Central memory CD8-positive, alpha-beta T cell (primary cell): ENCODE measurements at regions not wholly inside any gene's neighbourhood (a gene's known extent, or its start where the extent isn't known, plus 50 kb on each side); places are given as distances from the start of the nearest gene placed in this dataset.

ENCODE experiments used
- ATAC-seq: fragments of 150-1000 bp; cut with Tn5 transposase; replicated peaks from 2 replicates; pipeline ENCODE4 v1.10.0; 2022; ENCODE audit warnings: mild to moderate bottlenecking, moderate FRiP score, moderate number of reproducible peaks; ENCODE audit not compliant: poor library complexity, severe bottlenecking; ENCODE audit errors: extremely low read depth
- DNase-seq, 2 donors: peaks; one replicate each; pipeline ENCODE4 v3.0.0; 2021; ENCODE audit warnings: low spot score in 2 of 2
- H3K27ac Mint-ChIP-seq: one replicate; pipeline ENCODE4 v1.8.0; 2022; ENCODE audit warnings: low read depth, mild to moderate bottlenecking, moderate library complexity, mixed read lengths
- H3K27me3 Mint-ChIP-seq: one replicate; pipeline ENCODE4 v1.8.0; 2022; ENCODE audit warnings: mixed read lengths
- H3K36me3 Mint-ChIP-seq: one replicate; pipeline ENCODE4 v1.8.0; 2022; ENCODE audit warnings: mild to moderate bottlenecking, moderate library complexity, mixed read lengths; ENCODE audit not compliant: insufficient read depth
- H3K4me1 Mint-ChIP-seq: one replicate; pipeline ENCODE4 v1.8.0; 2022; ENCODE audit warnings: mixed read lengths
- H3K4me3 Mint-ChIP-seq: one replicate; pipeline ENCODE4 v1.8.0; 2022; ENCODE audit warnings: mild to moderate bottlenecking, moderate library complexity, mixed read lengths
- H3K9me3 Mint-ChIP-seq: one replicate; pipeline ENCODE4 v1.8.0; 2022; ENCODE audit warnings: mixed read lengths

- peaks cover 28% of the 10 kb centered on the region for H3K27me3 Mint-ChIP-seq
- H3K9me3 Mint-ChIP-seq, result no peaks in the 10 kb centered on the region
- DNase-seq, result no peak
- ATAC-seq, result no peak
- no peak overlapping the region for H3K4me3 Mint-ChIP-seq
- H3K27ac Mint-ChIP-seq, result no peak overlapping the region
- no peaks in the 10 kb centered on the region for H3K36me3 Mint-ChIP-seq
- H3K4me1 Mint-ChIP-seq, result no peaks in the 10 kb centered on the region
Observed at GRCh38 chr10:6657669-6658068, 77.6 kb upstream of the PRKCQ start.

GRCh38 chr10:6657196-6657595 lies 77.1 kb upstream of the PRKCQ start:
- no peaks in the 10 kb centered on the region for H3K36me3 Mint-ChIP-seq
- H3K9me3 Mint-ChIP-seq, result no peaks in the 10 kb centered on the region
- no peak for DNase-seq
- H3K27ac Mint-ChIP-seq, result no peak overlapping the region
- peaks cover 28% of the 10 kb centered on the region for H3K27me3 Mint-ChIP-seq
- no peaks in the 10 kb centered on the region for H3K4me1 Mint-ChIP-seq
- no peak for ATAC-seq
- no peak overlapping the region for H3K4me3 Mint-ChIP-seq

DNA sequence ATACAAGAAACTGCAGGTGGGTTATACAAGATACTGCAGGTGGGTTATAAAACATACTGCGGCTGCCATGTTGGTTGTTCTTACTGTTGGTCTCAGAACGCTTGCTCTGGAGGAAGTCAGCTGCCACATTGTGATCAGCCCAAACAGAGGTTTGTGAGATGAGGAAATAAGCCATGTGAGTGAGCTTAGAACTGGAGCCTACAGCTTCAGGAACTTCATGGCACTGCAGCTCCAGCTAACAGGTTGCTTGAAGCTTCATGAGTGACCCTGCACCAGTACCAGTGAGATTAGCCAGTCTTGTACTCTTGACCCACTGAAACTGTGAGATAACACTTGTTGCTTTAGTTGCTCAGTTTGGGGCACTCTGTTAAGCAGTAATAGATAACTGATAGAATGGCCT lies 74.5 kb upstream of the PRKCQ start:
- no peaks in the 10 kb centered on the region for H3K36me3 Mint-ChIP-seq
- no peak for DNase-seq
- ATAC-seq, result no peak
- H3K27me3 Mint-ChIP-seq, result peaks cover 28% of the 10 kb centered on the region
- H3K9me3 Mint-ChIP-seq, result no peaks in the 10 kb centered on the region
- H3K27ac Mint-ChIP-seq, result no peak overlapping the region
- no peak overlapping the region for H3K4me3 Mint-ChIP-seq
- H3K4me1 Mint-ChIP-seq, result no peaks in the 10 kb centered on the region

DNA sequence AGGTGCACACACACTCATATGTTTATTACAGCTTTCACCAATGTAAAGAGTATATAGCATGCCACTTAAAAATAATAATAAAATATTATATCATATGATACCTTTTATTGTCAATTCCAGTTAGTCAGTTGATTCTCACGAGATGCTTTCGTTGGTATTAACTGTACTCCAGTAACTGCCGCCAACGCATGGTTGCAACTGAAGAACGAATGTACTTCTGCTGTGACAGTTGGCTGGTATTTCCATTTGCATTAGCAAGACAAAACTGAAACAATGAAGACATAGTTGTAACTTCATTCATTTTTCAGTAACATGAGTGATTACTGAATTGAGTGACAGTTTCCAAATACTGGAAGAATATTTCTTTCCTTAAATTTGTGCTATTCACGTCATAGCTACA lies 70.5 kb upstream of the PRKCQ start:
- Mint-ChIP-seq H3K4me3 (no peak overlapping the region), H3K27ac (no peak overlapping the region), H3K36me3 (no peaks in the 10 kb centered on the region), H3K9me3 (no peaks in the 10 kb centered on the region), H3K27me3 (peaks cover 15% of the 10 kb centered on the region), H3K4me1 (peaks cover 12% of the 10 kb centered on the region)
- no peak for DNase-seq
- ATAC-seq, result no peak

DNA sequence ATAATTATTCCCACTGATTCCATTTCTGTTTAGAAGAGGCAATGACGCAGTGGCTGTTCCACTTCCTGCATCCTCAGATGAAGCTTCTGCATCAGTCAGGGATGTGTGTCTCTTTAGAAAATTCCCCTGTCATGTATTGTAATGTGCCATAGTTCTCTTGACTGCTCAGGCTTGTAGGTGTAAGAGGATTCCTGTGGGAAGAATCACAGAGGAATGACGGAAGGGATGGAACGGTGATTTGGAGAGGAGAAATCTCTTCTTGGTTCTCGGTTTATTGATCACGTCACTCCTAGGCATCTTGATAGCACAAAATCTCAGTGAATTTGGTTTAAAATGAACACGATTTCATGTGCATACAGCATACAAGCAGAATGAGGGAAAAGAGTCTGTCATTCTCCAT lies 69.8 kb upstream of the PRKCQ start:
- Mint-ChIP-seq H3K4me1 (peaks cover 12% of the 10 kb centered on the region), H3K27me3 (peaks cover 15% of the 10 kb centered on the region), H3K4me3 (no peak overlapping the region), H3K36me3 (no peaks in the 10 kb centered on the region), H3K27ac (no peak overlapping the region), H3K9me3 (no peaks in the 10 kb centered on the region)
- DNase-seq, result no peak
- no peak for ATAC-seq

- no peak overlapping the region for H3K4me3 Mint-ChIP-seq
Observed at GRCh38 chr10:6648894-6649720, 69.0 kb upstream of the PRKCQ start.

DNA sequence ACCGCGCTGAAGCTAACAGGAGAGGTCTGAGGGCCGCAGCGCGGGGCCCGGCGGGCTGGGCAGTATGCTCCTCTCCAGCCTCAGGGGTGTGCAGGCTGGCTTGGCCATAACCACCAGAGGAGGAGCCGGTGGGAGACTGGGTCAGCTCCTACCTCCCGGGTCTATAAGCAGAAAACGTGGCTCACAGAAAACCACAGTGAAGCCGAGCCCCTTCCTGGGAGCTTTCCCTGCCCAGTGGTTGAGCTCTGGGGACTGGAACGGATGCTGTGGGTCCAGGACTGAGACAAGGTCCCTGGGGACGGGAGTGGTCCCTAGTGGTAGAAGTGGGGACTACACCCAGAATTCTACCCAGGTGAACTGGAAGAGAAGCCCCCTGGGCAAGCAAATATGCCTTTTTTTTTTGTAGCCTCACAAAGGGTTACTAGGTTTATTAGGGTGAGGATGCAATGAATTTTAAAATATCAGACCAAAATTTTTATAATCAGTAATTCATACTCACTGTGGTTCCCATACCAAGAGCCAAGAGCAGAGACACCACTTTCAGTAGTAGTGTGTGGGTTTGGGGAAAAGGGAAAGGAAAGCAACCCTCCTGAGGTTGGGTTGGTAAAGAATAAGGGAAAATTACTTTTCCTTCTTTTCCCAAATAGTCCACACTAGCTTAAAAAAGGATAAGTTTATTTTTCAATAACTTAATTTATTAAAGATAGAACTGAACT lies 67.9 kb upstream of the PRKCQ start:
- H3K27ac Mint-ChIP-seq, result peak overlapping the region; percentile 46

More at GRCh38 chr10:6648894-6649720, 69.0 kb upstream of the PRKCQ start:
- Mint-ChIP-seq H3K27me3 (peaks cover 12% of the 10 kb centered on the region), H3K4me1 (peaks cover 12% of the 10 kb centered on the region), H3K36me3 (no peaks in the 10 kb centered on the region), H3K9me3 (no peaks in the 10 kb centered on the region), H3K27ac (no peak overlapping the region)
- ATAC-seq (no peak), DNase-seq (no peak)

DNA sequence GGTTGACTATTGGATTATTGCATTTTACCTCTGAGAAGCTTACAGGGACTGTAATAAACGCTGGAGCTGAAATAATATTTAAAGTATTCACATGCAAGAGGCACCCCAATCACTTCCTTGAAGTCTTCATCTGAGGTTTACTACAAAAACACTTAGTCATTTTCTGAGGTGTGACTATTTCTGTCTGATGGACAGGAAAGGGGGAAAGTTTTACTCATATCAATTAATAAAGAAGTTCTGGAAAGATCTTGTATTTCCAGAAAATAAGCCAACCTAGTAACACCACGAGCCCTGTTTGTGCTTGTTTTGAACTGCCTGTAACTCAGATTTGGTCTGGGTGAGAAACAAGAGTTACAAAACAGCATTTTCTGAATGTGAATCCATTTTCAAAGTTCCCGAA lies 63.9 kb upstream of the PRKCQ start:
- Mint-ChIP-seq H3K27me3 (no peaks in the 10 kb centered on the region), H3K27ac (no peak overlapping the region), H3K36me3 (no peaks in the 10 kb centered on the region), H3K4me1 (peaks cover 23% of the 10 kb centered on the region), H3K9me3 (no peaks in the 10 kb centered on the region), H3K4me3 (no peak overlapping the region)
- ATAC-seq, result peak; percentile 63
- no peak for DNase-seq

More for the DNA sequence above, 67.9 kb upstream of the PRKCQ start:
- Mint-ChIP-seq H3K9me3 (no peaks in the 10 kb centered on the region), H3K27me3 (peaks cover under 1% of the 10 kb centered on the region), H3K4me1 (peaks cover 15% of the 10 kb centered on the region), H3K4me3 (no peak overlapping the region), H3K36me3 (no peaks in the 10 kb centered on the region)
- peak; percentile 40 to 47 for DNase-seq
- ATAC-seq, result peak; percentile 72

GRCh38 chr10:6642876-6643275 lies 62.8 kb upstream of the PRKCQ start:
- Mint-ChIP-seq H3K9me3 (no peaks in the 10 kb centered on the region), H3K4me1 (peaks cover 19% of the 10 kb centered on the region), H3K4me3 (peak overlapping the region; percentile 3), H3K27ac (peak overlapping the region; percentile 8), H3K36me3 (no peaks in the 10 kb centered on the region), H3K27me3 (no peaks in the 10 kb centered on the region)
- ATAC-seq (no peak), DNase-seq (no peak)

- Mint-ChIP-seq H3K27ac (no peak overlapping the region), H3K9me3 (no peaks in the 10 kb centered on the region), H3K4me1 (peaks cover 11% of the 10 kb centered on the region), H3K36me3 (no peaks in the 10 kb centered on the region), H3K27me3 (no peaks in the 10 kb centered on the region), H3K4me3 (no peak overlapping the region)
- ATAC-seq (no peak), DNase-seq (no peak)
Observed at GRCh38 chr10:6640433-6641040, 60.5 kb upstream of the PRKCQ start.

DNA sequence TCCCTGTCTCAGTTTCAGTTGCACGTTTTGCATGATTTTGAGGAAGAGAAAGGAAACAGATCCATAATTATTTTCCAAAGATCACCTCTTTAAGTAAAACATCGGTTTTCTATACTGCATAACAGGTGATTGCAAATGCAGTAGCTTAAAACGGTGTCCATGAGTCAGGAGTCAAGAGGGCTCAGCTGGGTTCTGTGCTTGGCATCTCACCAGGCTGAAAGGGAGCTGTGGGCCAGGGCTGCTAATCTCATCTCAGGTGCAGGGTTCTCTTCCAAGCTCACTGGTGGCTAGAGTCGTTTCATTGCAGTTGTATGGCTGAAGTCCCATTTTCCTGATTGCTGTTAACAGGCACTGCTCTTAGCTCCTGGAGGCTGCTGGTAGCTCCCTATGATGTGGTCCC lies 57.0 kb upstream of the PRKCQ start:
- ATAC-seq (no peak), DNase-seq (no peak)
- Mint-ChIP-seq H3K9me3 (no peaks in the 10 kb centered on the region), H3K4me3 (no peak overlapping the region), H3K36me3 (no peaks in the 10 kb centered on the region), H3K27ac (no peak overlapping the region), H3K4me1 (no peaks in the 10 kb centered on the region), H3K27me3 (no peaks in the 10 kb centered on the region)

DNA sequence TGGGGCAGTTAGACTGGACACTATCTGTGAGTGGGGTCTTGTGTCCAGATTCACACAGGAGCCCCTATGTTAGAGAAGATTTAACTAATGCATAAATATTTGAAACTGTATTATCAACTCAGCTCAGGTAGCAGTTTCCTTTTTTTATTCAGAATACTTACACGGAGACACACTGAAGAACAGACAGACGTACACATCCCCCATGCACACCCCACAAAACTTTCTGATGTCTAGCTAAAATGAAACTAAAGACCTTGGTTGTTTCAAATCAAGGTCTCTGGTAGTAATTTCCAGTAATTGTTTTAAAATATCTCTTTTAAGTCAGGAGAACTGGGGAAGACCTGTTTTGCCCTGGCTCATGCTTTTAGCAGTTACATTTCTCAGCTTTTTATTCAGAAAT lies 55.7 kb upstream of the PRKCQ start:
- Mint-ChIP-seq H3K4me3 (no peak overlapping the region), H3K36me3 (no peaks in the 10 kb centered on the region), H3K27ac (no peak overlapping the region), H3K9me3 (no peaks in the 10 kb centered on the region), H3K4me1 (no peaks in the 10 kb centered on the region), H3K27me3 (no peaks in the 10 kb centered on the region)
- ATAC-seq, result no peak
- no peak for DNase-seq
